PC-9 (cell line): ENCODE measurements at regions not wholly inside any gene's neighbourhood (a gene's known extent, or its start where the extent isn't known, plus 50 kb on each side); places are given as distances from the start of the nearest gene placed in this dataset.

Experiments used
- CTCF ChIP-seq: fragments of 200-600 bp; sonication (generic); conservative IDR thresholded peaks from 2 replicates; pipeline ENCODE4 v1.6.1; 2017; ENCODE audit warnings: mixed run types, antibody characterized with exemption, mild to moderate bottlenecking, moderate library complexity
- EZH2 ChIP-seq: fragments of 200-600 bp; sonication (generic); IDR thresholded peaks from 2 replicates; pipeline ENCODE4 v1.8.0; 2017; ENCODE audit warnings: antibody characterized with exemption, low read depth

- TF ChIP-seq CTCF, result no peak
- no peak for TF ChIP-seq EZH2
Measured at GRCh38 chr4:180525523-180526077, 1717.6 kb upstream of the TENM3 start.
